Neural progenitor cell (in vitro differentiated cells): ENCODE measurements at regions not wholly inside any gene's neighbourhood (a gene's known extent, or its start where the extent isn't known, plus 50 kb on each side); places are given as distances from the start of the nearest gene placed in this dataset.

Experiments
- CTCF ChIP-seq: fragments of 200-600 bp; sonication (generic); IDR thresholded peaks from 2 replicates; pipeline ENCODE4 v1.5.1; 2017; ENCODE audit warnings: antibody characterized with exemption, mild to moderate bottlenecking
- EZH2 ChIP-seq: fragments of 200-600 bp; sonication (generic); IDR thresholded peaks from 2 replicates; pipeline ENCODE4 v1.6.1; 2017; ENCODE audit warnings: antibody characterized with exemption, mild to moderate bottlenecking, moderate library complexity
- EZH2phosphoT487 ChIP-seq: fragments of 200-600 bp; sonication (generic); IDR thresholded peaks from 2 replicates; pipeline ENCODE4 v1.6.1; 2017; ENCODE audit warnings: antibody characterized with exemption

- TF ChIP-seq CTCF (peak; percentile 95), EZH2 (no peak), EZH2phosphoT487 (no peak)
Measured at GRCh38 chr10:83871187-83872081, 267.9 kb upstream of the GHITM start.
